GM23248 (cell line): ENCODE measurements at regions not wholly inside any gene's neighbourhood (a gene's known extent, or its start where the extent isn't known, plus 50 kb on each side); places are given as distances from the start of the nearest gene placed in this dataset.

ENCODE experiments used
- EZH2 ChIP-seq: fragments of 200-600 bp; sonication (generic); IDR thresholded peaks from 2 replicates; pipeline ENCODE4 v1.6.1; 2018; ENCODE audit warnings: antibody characterized with exemption, mild to moderate bottlenecking; ENCODE audit not compliant: insufficient read depth, poor library complexity, severe bottlenecking
- EZH2phosphoT487 ChIP-seq: fragments of 200-600 bp; sonication (generic); IDR thresholded peaks from 2 replicates; pipeline ENCODE4 v1.6.1; 2018; ENCODE audit warnings: antibody characterized with exemption, moderate library complexity, mild to moderate bottlenecking, low read depth; ENCODE audit not compliant: insufficient read depth

DNA sequence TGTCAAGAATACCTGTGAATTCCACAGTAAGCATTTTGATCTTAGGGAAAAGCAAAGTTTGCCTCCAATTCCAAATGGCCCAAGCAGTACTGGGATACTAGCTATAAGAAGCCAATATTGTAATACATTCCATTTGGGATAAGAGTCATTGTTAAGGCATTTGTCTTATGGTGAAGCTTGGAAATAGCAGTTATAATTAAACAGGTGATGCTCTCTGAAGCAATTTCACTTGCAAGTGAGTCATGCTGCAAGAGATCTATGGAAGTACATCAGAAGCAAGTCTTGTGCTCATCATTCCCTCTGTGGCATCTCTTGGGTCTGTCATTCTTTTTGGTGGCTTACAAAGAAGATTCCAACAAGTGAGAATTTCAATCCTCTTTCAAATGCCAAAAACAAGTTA, 386.4 kb upstream of the RPS6KA3 start:
- TF ChIP-seq EZH2phosphoT487 (no peak), EZH2 (no peak)
